ENCODE measurements at regions not wholly inside any gene's neighbourhood (a gene's known extent, or its start where the extent isn't known, plus 50 kb on each side); places are given as distances from the start of the nearest gene placed in this dataset.

DNA sequence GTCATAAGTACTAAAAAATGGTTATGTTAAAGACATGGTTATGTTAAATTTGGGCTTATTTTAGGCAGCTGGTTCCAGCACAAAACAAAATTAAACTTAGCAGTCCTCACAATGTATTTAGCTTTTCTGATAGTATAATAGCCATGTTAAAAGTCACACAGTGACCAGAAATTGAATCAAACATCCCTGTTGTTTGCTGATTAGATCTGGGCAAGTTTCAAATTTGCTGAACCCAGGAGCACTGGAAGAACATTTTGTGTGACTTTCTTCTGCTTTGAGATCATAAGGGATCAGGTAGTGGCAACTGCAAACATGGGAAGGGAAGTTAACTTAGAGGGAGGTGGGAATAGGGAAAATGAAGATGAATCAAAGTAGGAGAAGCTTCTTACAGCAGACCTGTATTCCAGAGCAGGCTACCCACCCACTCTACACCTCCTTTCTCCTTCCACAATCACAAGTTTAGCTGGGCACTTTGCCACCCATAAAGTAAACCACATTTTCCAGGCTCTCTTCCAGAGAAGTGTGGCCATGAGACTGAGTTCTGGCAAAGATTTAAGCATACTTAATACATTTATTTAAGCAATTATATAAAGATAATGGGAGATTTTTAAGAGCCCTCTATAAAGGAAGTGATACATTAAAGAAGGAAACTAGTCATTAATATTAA is 616.1 kb upstream of the LRATD1 start:
- H3K18ac ChIP-seq (ENCODE audit: extremely low read depth, low read length): no peak overlapping the region
- H3K56ac ChIP-seq (replicated peaks; ENCODE audit: insufficient read length, low read depth, low read length): no peak overlapping the region
- no peaks in the 10 kb centered on the region for H3K36me3 ChIP-seq (ENCODE audit: control insufficient read depth in 2 of 4, insufficient read depth in 4 of 4, low read length in 3 of 4)
- no peak overlapping the region for H4K8ac ChIP-seq (ENCODE audit: extremely low read depth, insufficient read depth, low read length)
- no peak overlapping the region for H4K5ac ChIP-seq (ENCODE audit: insufficient read length, low read depth, low read length)
- no peaks in the 10 kb centered on the region for H3K23me2 ChIP-seq (ENCODE audit: low read depth, low read length)
- H3K14ac ChIP-seq (ENCODE audit: insufficient read length): no peak overlapping the region
- FAIRE-seq: no peak
- no peak overlapping the region for H3K9ac ChIP-seq (replicated peaks in 1 of 4; ENCODE audit: extremely low read depth in 1 of 4, low read depth in 3 of 4, low read length in 3 of 4)
- DNase-seq (ENCODE audit: low read depth in 1 of 2, low spot score in 2 of 2): no peak
- CTCF ChIA-PET (ENCODE audit: partially characterized antibody): no interaction called here
- no peak overlapping the region for H3K27ac ChIP-seq (ENCODE audit: low read depth, low read length)
- no peak overlapping the region for H2BK5ac ChIP-seq (ENCODE audit: low read depth, low read length)
- H3K23ac ChIP-seq (ENCODE audit: insufficient read length): no peak overlapping the region
- no peak overlapping the region for H3K4ac ChIP-seq (replicated peaks; ENCODE audit: insufficient read length, low read depth, low read length)
- no peak overlapping the region for H2BK12ac ChIP-seq (ENCODE audit: low read depth, low read length)
- H3K4me2 ChIP-seq (ENCODE audit: insufficient read depth in 1 of 2, low read depth in 2 of 2, low read length in 2 of 2): no peak overlapping the region
- H2AK5ac ChIP-seq (ENCODE audit: low read depth, low read length): no peak overlapping the region
- H4K91ac ChIP-seq (replicated peaks; ENCODE audit: insufficient read length, low read length): no peak overlapping the region
- no peak overlapping the region for H2BK15ac ChIP-seq (ENCODE audit: low read length)
- no peak overlapping the region for H2BK20ac ChIP-seq (ENCODE audit: low read length)
- H3K4me3 ChIP-seq (ENCODE audit: extremely low read depth in 1 of 4, insufficient read depth in 2 of 4, low read depth in 3 of 4, low read length in 4 of 4): no peak overlapping the region
- no peaks in the 10 kb centered on the region for H3K27me3 ChIP-seq (replicated peaks in 1 of 4; ENCODE audit: control insufficient read depth in 3 of 4, extremely low read depth in 1 of 4, insufficient read depth in 3 of 4, low read length in 3 of 4)
- no peaks in the 10 kb centered on the region for H3K79me2 ChIP-seq (ENCODE audit: control insufficient read depth in 1 of 2, insufficient read depth in 2 of 2, low read length in 2 of 2)
- no peaks in the 10 kb centered on the region for H3K9me3 ChIP-seq (ENCODE audit: insufficient read depth in 2 of 2, low read depth in 1 of 2, low read length in 1 of 2)
- H3K4me1 ChIP-seq (replicated peaks in 1 of 4; ENCODE audit: control insufficient read depth in 3 of 4, insufficient read depth in 4 of 4, low read length in 3 of 4): no peaks in the 10 kb centered on the region
- no peaks in the 10 kb centered on the region for H3K79me1 ChIP-seq (ENCODE audit: low read depth, low read length)
- H4K20me1 ChIP-seq (replicated peaks in 1 of 2; ENCODE audit: control insufficient read depth in 1 of 2, insufficient read depth in 2 of 2, low read length in 2 of 2): no peaks in the 10 kb centered on the region
- POLR2A ChIA-PET (ENCODE audit: partially characterized antibody): no interaction called here
- no peak overlapping the region for H2BK120ac ChIP-seq (replicated peaks; ENCODE audit: low read depth, low read length)
- peak overlapping the region; percentile 58; the same call in 1 of the 2 replicates for H2AFZ ChIP-seq (ENCODE audit: low read length)
- TF ChIP-seq KDM1A (IDR thresholded peaks at IDR 0.05; ENCODE audit: borderline replicate concordance, low read length): no peak
- TF ChIP-seq GTF2F1 (IDR thresholded peaks at IDR 0.05; ENCODE audit: borderline replicate concordance, low read depth, low read length): no peak
- no peak for TF ChIP-seq SIRT6 (IDR thresholded peaks at IDR 0.05; ENCODE audit: low read length)
- TF ChIP-seq, protein P1, sequence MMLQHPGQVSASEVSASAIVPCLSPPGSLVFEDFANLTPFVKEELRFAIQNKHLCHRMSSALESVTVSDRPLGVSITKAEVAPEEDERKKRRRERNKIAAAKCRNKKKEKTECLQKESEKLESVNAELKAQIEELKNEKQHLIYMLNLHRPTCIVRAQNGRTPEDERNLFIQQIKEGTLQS (IDR thresholded peaks at IDR 0.05; ENCODE audit: insufficient read depth, low read depth, low read length): no peak
- TF ChIP-seq SIX5 (IDR thresholded peaks at IDR 0.05; ENCODE audit: low read depth, low read length): no peak
- no peak for TF ChIP-seq MAFK (IDR thresholded peaks at IDR 0.05; ENCODE audit: low read depth, low read length)
- TF ChIP-seq, protein P2, sequence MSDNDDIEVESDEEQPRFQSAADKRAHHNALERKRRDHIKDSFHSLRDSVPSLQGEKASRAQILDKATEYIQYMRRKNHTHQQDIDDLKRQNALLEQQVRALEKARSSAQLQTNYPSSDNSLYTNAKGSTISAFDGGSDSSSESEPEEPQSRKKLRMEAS (IDR thresholded peaks at IDR 0.05): no peak
- TF ChIP-seq PHF8 (conservative IDR thresholded peaks at IDR 0.05; ENCODE audit: low read depth, low read length): no peak

Measured in H1 (cell line).